Liver (tissue), 8 donors: ENCODE measurements at regions not wholly inside any gene's neighbourhood (a gene's known extent, or its start where the extent isn't known, plus 50 kb on each side); places are given as distances from the start of the nearest gene placed in this dataset.
A peak's percentile ranks its signal among the peaks of the same experiment; 100 is the strongest.

Source experiments
- DNase-seq: peaks from one replicate; pipeline ENCODE4 v3.0.0-alpha.2; 2017; ENCODE audit warnings: low spot score
- H3K27ac ChIP-seq, 2 donors: one replicate each; pipeline ENCODE4 v1.7.0; 2013; ENCODE audit warnings: inconsistent platforms in 2 of 2, low read length in 2 of 2, control low read depth in 1 of 2, low read depth in 1 of 2, mild to moderate bottlenecking in 1 of 2
- H3K27me3 ChIP-seq, 4 donors: one replicate each; pipeline versions ENCODE4 v1.6.1 to v1.7.0; 2013; ENCODE audit warnings: low read length in 3 of 4, inconsistent platforms in 1 of 4, mild to moderate bottlenecking in 1 of 4, moderate library complexity in 1 of 4; ENCODE audit not compliant: control insufficient read depth in 4 of 4, insufficient read depth in 4 of 4
- H3K36me3 ChIP-seq, 4 donors: one replicate each; pipeline versions ENCODE4 v1.6.1 to v1.7.0; 2013; ENCODE audit warnings: low read length in 3 of 4, mild to moderate bottlenecking in 3 of 4, low read depth in 1 of 4, moderate library complexity in 1 of 4; ENCODE audit not compliant: control insufficient read depth in 4 of 4, insufficient read depth in 3 of 4
- H3K4me1 ChIP-seq, 4 donors: one replicate each; pipeline versions ENCODE4 v1.6.1 to v1.7.0; 2013; ENCODE audit warnings: low read length in 3 of 4, mild to moderate bottlenecking in 3 of 4, moderate library complexity in 1 of 4; ENCODE audit not compliant: control insufficient read depth in 4 of 4, insufficient read depth in 4 of 4
- H3K4me3 ChIP-seq, 3 donors: one replicate each; pipeline versions ENCODE4 v1.6.1 to v1.7.0; 2013; ENCODE audit warnings: low read length in 3 of 3, control low read depth in 1 of 3, low read depth in 1 of 3, mild to moderate bottlenecking in 1 of 3
- H3K9ac ChIP-seq, 2 donors: one replicate each; pipeline ENCODE4 v1.7.0; 2013; ENCODE audit warnings: low read length in 2 of 2, mild to moderate bottlenecking in 2 of 2, moderate library complexity in 2 of 2, control low read depth in 1 of 2, low read depth in 1 of 2
- H3K9me3 ChIP-seq, 4 donors: one replicate each; pipeline versions ENCODE4 v1.6.1 to v1.7.0; 2013; ENCODE audit warnings: low read length in 3 of 4; ENCODE audit not compliant: control insufficient read depth in 4 of 4
- CTCF ChIP-seq: fragments of 150-350 bp; IDR thresholded peaks from 2 replicates; pipeline ENCODE4 v1.5.1; 2017; ENCODE audit warnings: improper control_type of control experiment, low read depth, low read length; ENCODE audit not compliant: missing input control
- EGR1 ChIP-seq, 2 donors: IDR thresholded peaks; 2 replicates each; pipeline ENCODE4 v1.6.1; 2016 to 2018; ENCODE audit warnings: antibody characterized with exemption in 2 of 2, low read depth in 2 of 2
- FOXA1 ChIP-seq: IDR thresholded peaks from 2 replicates; pipeline ENCODE4 v1.6.1; 2016; ENCODE audit warnings: antibody characterized with exemption
- FOXA2 ChIP-seq: IDR thresholded peaks from 2 replicates; pipeline ENCODE4 v1.6.1; 2016; ENCODE audit warnings: antibody characterized with exemption
- HNF4A ChIP-seq, 2 donors: conservative IDR thresholded peaks; 2 replicates each; pipeline ENCODE4 v1.6.1; 2016; ENCODE audit warnings: antibody characterized with exemption in 2 of 2, mild to moderate bottlenecking in 2 of 2
- HNF4G ChIP-seq: IDR thresholded peaks from 2 replicates; pipeline ENCODE4 v1.6.1; 2016; ENCODE audit warnings: antibody characterized with exemption
- JUND ChIP-seq, 2 donors: IDR thresholded peaks; 2 replicates each; pipeline ENCODE4 v1.6.1; 2016; ENCODE audit warnings: antibody characterized with exemption in 2 of 2
- MAX ChIP-seq: IDR thresholded peaks from 2 replicates; pipeline ENCODE4 v1.6.1; 2016; ENCODE audit warnings: antibody characterized with exemption
- NR2F2 ChIP-seq: IDR thresholded peaks from 2 replicates; pipeline ENCODE4 v1.6.1; 2016; ENCODE audit warnings: antibody characterized with exemption
- REST ChIP-seq: IDR thresholded peaks from 2 replicates; pipeline ENCODE4 v1.6.1; 2016; ENCODE audit warnings: antibody characterized with exemption, mild to moderate bottlenecking
- SP1 ChIP-seq: IDR thresholded peaks from 2 replicates; pipeline ENCODE4 v1.6.1; 2018; ENCODE audit warnings: antibody characterized with exemption, mild to moderate bottlenecking
- YY1 ChIP-seq: IDR thresholded peaks from 2 replicates; pipeline ENCODE4 v1.6.1; 2016; ENCODE audit warnings: antibody characterized with exemption, mild to moderate bottlenecking
- ZBTB33 ChIP-seq: IDR thresholded peaks from 2 replicates; pipeline ENCODE4 v1.6.1; 2016; ENCODE audit warnings: antibody characterized with exemption
- WGBS: extraction: QIAGEN DNeasy Blood & Tissue Kit; methylation state at CpG from one replicate; pipeline ENCODE4 v1.1.7; 2013; 5-methylcytosine and 5-hydroxymethylcytosine counted together
- donor health status: healthy.
- donor health status: healthy.
- donor health status: healthy.
- donor health status: healthy.
- donor health status: healthy.

- WGBS = 57% methylated on average over 3 of the region's 3 CpGs
- Histone ChIP-seq H3K36me3 (no peaks in the 10 kb centered on the region), H3K27me3 (peaks cover 0 to 2% (median 0%) of the 10 kb centered on the region in 4 donors), H3K4me3 (no peak overlapping the region), H3K9ac (no peak overlapping the region), H3K9me3 (peaks cover 2 to 10% (median 3%) of the 10 kb centered on the region in 4 donors), H3K4me1 (no peaks in the 10 kb centered on the region), H3K27ac (no peak overlapping the region)
- DNase-seq = no peak
- TF ChIP-seq REST (no peak), HNF4A (conservative IDR thresholded peaks at IDR 0.05) (peak in 1 of 2 donors; percentile 31)
These were observed 139.9 kb downstream of the SETD4 start for GRCh38 chr21:35920436-35920835.

GRCh38 chr21:35915030-35915429, 145.3 kb downstream of the SETD4 start:
- TF ChIP-seq EGR1 (IDR thresholded peaks at IDR 0.05; ENCODE audit: low read depth in 2 of 2) (no peak), HNF4G (no peak), NR2F2 (no peak), FOXA2 (no peak), CTCF (no peak), SP1 (no peak), ZBTB33 (no peak), REST (no peak), FOXA1 (no peak), MAX (no peak), JUND (IDR thresholded peaks at IDR 0.05) (no peak), HNF4A (conservative IDR thresholded peaks at IDR 0.05) (no peak), YY1 (no peak)
- peaks cover 0 to 2% (median 0%) of the 10 kb centered on the region in 4 donors for H3K27me3 ChIP-seq
- H3K9me3 ChIP-seq = peaks cover 2 to 10% (median 3%) of the 10 kb centered on the region in 4 donors
- no peak for DNase-seq
- WGBS = 67% methylated on average over 1 of the region's 1 CpG
- H3K9ac ChIP-seq = no peak overlapping the region
- H3K4me3 ChIP-seq = no peak overlapping the region
- H3K27ac ChIP-seq = no peak overlapping the region
- no peaks in the 10 kb centered on the region for H3K4me1 ChIP-seq
- H3K36me3 ChIP-seq = no peaks in the 10 kb centered on the region
